IMR-90 (cell line): ENCODE measurements at regions not wholly inside any gene's neighbourhood (a gene's known extent, or its start where the extent isn't known, plus 50 kb on each side); places are given as distances from the start of the nearest gene placed in this dataset.
A peak's percentile ranks its signal among the peaks of the same experiment; 100 is the strongest.

Experiments
- ATAC-seq: fragments of 200-7000 bp; cut with Tn5 transposase; 2 replicates; pipeline ENCODE4 v1.9.1; 2020; ENCODE audit warnings: low read depth, mild to moderate bottlenecking, moderate library complexity
- BruUV-seq: library from RNA; stranded (reverse); fragments of 400-500 nt; replicated peaks from 2 replicates; lab custom pipeline; 2021; lab: Mats Ljungman, UMichigan
- CTCF ChIA-PET: fragments of 300-600 bp; formaldehyde crosslinking; extraction: SDS; loops from one replicate; lab custom pipeline; 2021; ENCODE audit warnings: antibody characterized with exemption; lab: Yijun Ruan, JAX
- POLR2A ChIA-PET: fragments of 300-600 bp; sonication (Branson Sonifier 250); formaldehyde crosslinking; loops from one replicate; lab custom pipeline; 2022; ENCODE audit warnings: antibody characterized with exemption; ENCODE audit not compliant: unreplicated experiment; lab: Charles Lee
- DNase-seq: peaks from one replicate; pipeline ENCODE4 v3.0.0; 2013
- H2AFZ ChIP-seq: replicated peaks from 2 replicates; pipeline ENCODE3; 2013; ENCODE audit warnings: low read length, mild to moderate bottlenecking; ENCODE audit not compliant: poor library complexity
- H2AK5ac ChIP-seq: 2 replicates; pipeline ENCODE4 v1.6.1; 2013; ENCODE audit warnings: low read depth, low read length, inconsistent platforms
- H2AK9ac ChIP-seq: replicated peaks from 2 replicates; pipeline ENCODE3; 2013; ENCODE audit warnings: mild to moderate bottlenecking, low read depth, low read length, moderate library complexity; ENCODE audit not compliant: poor library complexity
- H2BK120ac ChIP-seq: 2 replicates; pipeline ENCODE4 v1.6.1; 2013; ENCODE audit warnings: low read depth, low read length, inconsistent platforms
- H2BK15ac ChIP-seq: 3 replicates; pipeline ENCODE4 v1.6.1; 2013; ENCODE audit warnings: low read depth, low read length, inconsistent platforms
- H2BK20ac ChIP-seq: 2 replicates; pipeline ENCODE4 v1.6.1; 2013; ENCODE audit warnings: low read depth, mild to moderate bottlenecking, inconsistent platforms, low read length, moderate library complexity
- H2BK5ac ChIP-seq: 2 replicates; pipeline ENCODE4 v1.6.1; 2013; ENCODE audit warnings: mild to moderate bottlenecking, low read depth, low read length, inconsistent platforms; ENCODE audit not compliant: poor library complexity, severe bottlenecking
- H3K14ac ChIP-seq: replicated peaks from 2 replicates; pipeline ENCODE4 v1.6.1; 2013; ENCODE audit warnings: low read depth, low read length, inconsistent platforms
- H3K18ac ChIP-seq: 2 replicates; pipeline ENCODE4 v1.6.1; 2013; ENCODE audit warnings: low read depth, low read length, control low read depth
- H3K23ac ChIP-seq: 2 replicates; pipeline ENCODE4 v1.6.1; 2013; ENCODE audit warnings: low read depth, low read length, inconsistent platforms
- H3K27ac ChIP-seq: 2 replicates; pipeline ENCODE4 v1.5.1; 2013; ENCODE audit warnings: mild to moderate bottlenecking, control low read depth, low read length; ENCODE audit not compliant: insufficient read depth
- H3K27me3 ChIP-seq: 2 replicates; pipeline ENCODE4 v1.6.1; 2013; ENCODE audit warnings: low read length; ENCODE audit not compliant: control insufficient read depth, insufficient read depth
- H3K36me3 ChIP-seq: 2 replicates; pipeline ENCODE4 v1.6.1; 2013; ENCODE audit warnings: low read length, mixed read lengths; ENCODE audit not compliant: control insufficient read depth, insufficient read depth
- H3K4ac ChIP-seq: 2 replicates; pipeline ENCODE4 v1.6.1; 2013; ENCODE audit warnings: low read depth, low read length, inconsistent platforms
- H3K4me1 ChIP-seq: 2 replicates; pipeline ENCODE4 v1.6.1; 2013; ENCODE audit warnings: low read length, mixed read lengths; ENCODE audit not compliant: control insufficient read depth, insufficient read depth
- H3K4me2 ChIP-seq: 2 replicates; pipeline ENCODE4 v1.6.1; 2013; ENCODE audit warnings: low read depth, mild to moderate bottlenecking, control low read depth, low read length, moderate library complexity
- H3K4me3 ChIP-seq: 2 replicates; pipeline ENCODE4 v1.5.1; 2013; ENCODE audit warnings: low read depth, mild to moderate bottlenecking, control low read depth, low read length, moderate library complexity; ENCODE audit not compliant: insufficient read depth
- H3K56ac ChIP-seq: 2 replicates; pipeline ENCODE4 v1.6.1; 2013; ENCODE audit warnings: low read length, inconsistent platforms; ENCODE audit not compliant: insufficient read depth; ENCODE audit errors: extremely low read depth
- H3K79me1 ChIP-seq, 2 experiments: 2 replicates each; pipeline ENCODE4 v1.6.1; 2013; ENCODE audit warnings: low read length in 2 of 2, inconsistent platforms in 1 of 2, low read depth in 1 of 2
- H3K9ac ChIP-seq: 2 replicates; pipeline ENCODE4 v1.6.1; 2013; ENCODE audit warnings: low read depth, low read length, control low read depth
- H3K9me1 ChIP-seq: 2 replicates; pipeline ENCODE4 v1.6.1; 2013; ENCODE audit warnings: low read length, inconsistent platforms; ENCODE audit not compliant: insufficient read depth
- H3K9me3 ChIP-seq: 2 replicates; pipeline ENCODE4 v1.6.1; 2013; ENCODE audit warnings: low read length; ENCODE audit not compliant: control insufficient read depth, insufficient read depth
- H4K20me1 ChIP-seq: 2 replicates; pipeline ENCODE4 v1.6.1; 2013; ENCODE audit warnings: low read length, inconsistent platforms; ENCODE audit not compliant: insufficient read depth
- H4K5ac ChIP-seq: 2 replicates; pipeline ENCODE4 v1.6.1; 2013; ENCODE audit warnings: mild to moderate bottlenecking, low read depth, low read length, control low read depth
- H4K8ac ChIP-seq, 2 experiments: 2 replicates each; pipeline ENCODE4 v1.6.1; 2013; ENCODE audit warnings: low read depth in 2 of 2, low read length in 2 of 2, control low read depth in 1 of 2, inconsistent platforms in 1 of 2
- H4K91ac ChIP-seq: 2 replicates; pipeline ENCODE4 v1.6.1; 2013; ENCODE audit warnings: low read depth, low read length, inconsistent platforms; ENCODE audit not compliant: insufficient read depth
- BHLHE40 ChIP-seq: fragments of 150-350 bp; IDR thresholded peaks from 2 replicates; pipeline ENCODE4 v1.6.1; 2016; ENCODE audit warnings: mild to moderate bottlenecking, low read depth, low read length
- ELK1 ChIP-seq: fragments of 150-350 bp; IDR thresholded peaks from 2 replicates; pipeline ENCODE4 v1.6.1; 2016; ENCODE audit warnings: low read depth, mild to moderate bottlenecking, low read length, moderate library complexity, borderline replicate concordance
- MAZ ChIP-seq: IDR thresholded peaks from 2 replicates; pipeline ENCODE4 v1.6.1; 2012; ENCODE audit warnings: low read depth, mild to moderate bottlenecking, low read length, improper control_type of control experiment, moderate library complexity, borderline replicate concordance
- NFE2L2 ChIP-seq: fragments of 150-350 bp; IDR thresholded peaks from 2 replicates; pipeline ENCODE4 v1.6.1; 2016; ENCODE audit warnings: low read depth, mild to moderate bottlenecking, low read length
- WGBS, 2 experiments: methylation state at CpG; one replicate each; pipeline versions ENCODE4 v1.1.5 to v1.1.7; 2013; ENCODE audit warnings: missing lambda C conversion rate in 2 of 2; ENCODE audit not compliant: insufficient read length in 1 of 2; ENCODE audit errors: extremely low coverage in 2 of 2; 5-methylcytosine and 5-hydroxymethylcytosine counted together
- dilution Hi-C: fragments of 300-500 bp; cut with HindIII; formaldehyde crosslinking; loops from one replicate; pipeline ENCODE4 v1.14.3; 2018; ENCODE audit warnings: low sequenced_read_pairs; ENCODE audit not compliant: unreplicated experiment
- in situ Hi-C: fragments of 300-500 bp; cut with MboI; formaldehyde crosslinking; loops from 3 replicates; pipeline ENCODE4 v1.14.3; 2019; ENCODE audit warnings: low sequenced_read_pairs, inconsistent platforms, mixed read lengths
- intact Hi-C: fragments of 100-400 bp; cut with micrococcal nuclease; formaldehyde crosslinking; loops from 2 replicates; pipeline ENCODE4 v1.10.0; 2022

GRCh38 chr1:193320270-193320669 lies 133.9 kb upstream of the B3GALT2 start:
- no peak for TF ChIP-seq BHLHE40
- no peak for TF ChIP-seq MAZ
- no peak for TF ChIP-seq ELK1
- no peak for TF ChIP-seq NFE2L2
- Histone ChIP-seq H3K56ac (no peak overlapping the region), H4K8ac (peak overlapping the region; percentile 69 to 86), H4K20me1 (no peaks in the 10 kb centered on the region), H3K79me1 (no peaks in the 10 kb centered on the region), H2BK20ac (peak overlapping the region; percentile 65), H3K9me1 (no peaks in the 10 kb centered on the region), H4K5ac (peak overlapping the region; percentile 80), H3K27me3 (no peaks in the 10 kb centered on the region), H3K23ac (no peak overlapping the region), H2BK15ac (peak overlapping the region; percentile 93), H3K4me3 (no peak overlapping the region), H3K36me3 (no peaks in the 10 kb centered on the region), H2AK9ac (no peak overlapping the region), H4K91ac (peak overlapping the region; percentile 61), H2BK5ac (peak overlapping the region; percentile 57), H3K18ac (peak overlapping the region; percentile 77; the same call in 1 of the 2 replicates), H3K27ac (no peak overlapping the region), H3K4ac (peak overlapping the region; percentile 65), H2AFZ (no peak overlapping the region), H2BK120ac (peak overlapping the region; percentile 95), H3K9me3 (peaks cover 2% of the 10 kb centered on the region; the same call in 1 of the 2 replicates), H3K4me2 (no peak overlapping the region), H3K4me1 (peaks cover 6% of the 10 kb centered on the region; the same call in 1 of the 2 replicates), H3K14ac (no peak overlapping the region), H2AK5ac (peak overlapping the region; percentile 15; the same call in 1 of the 2 replicates), H3K9ac (no peak overlapping the region)
- dilution Hi-C loops (no loop called here), in situ Hi-C loops (no loop called here), intact Hi-C loops (no loop called here)
- ATAC-seq (no peak), DNase-seq (no peak)
- ChIA-PET POLR2A (no interaction called here), CTCF (no interaction called here)
- no CpG with 5 or more reads among the region's 2 CpGs for WGBS, 2 experiments
- no TSS peak for BruUV-seq
